NT2/D1 (cell line): ENCODE measurements at regions not wholly inside any gene's neighbourhood (a gene's known extent, or its start where the extent isn't known, plus 50 kb on each side); places are given as distances from the start of the nearest gene placed in this dataset.

Experiments used
- SUZ12 ChIP-seq: IDR thresholded peaks from 2 replicates; pipeline ENCODE4 v1.6.1; 2011; ENCODE audit not compliant: insufficient read length, insufficient read depth; ENCODE audit errors: extremely low read depth
- YY1 ChIP-seq: IDR thresholded peaks from 2 replicates; pipeline ENCODE4 v1.6.1; 2011; ENCODE audit not compliant: insufficient read length, insufficient read depth

DNA sequence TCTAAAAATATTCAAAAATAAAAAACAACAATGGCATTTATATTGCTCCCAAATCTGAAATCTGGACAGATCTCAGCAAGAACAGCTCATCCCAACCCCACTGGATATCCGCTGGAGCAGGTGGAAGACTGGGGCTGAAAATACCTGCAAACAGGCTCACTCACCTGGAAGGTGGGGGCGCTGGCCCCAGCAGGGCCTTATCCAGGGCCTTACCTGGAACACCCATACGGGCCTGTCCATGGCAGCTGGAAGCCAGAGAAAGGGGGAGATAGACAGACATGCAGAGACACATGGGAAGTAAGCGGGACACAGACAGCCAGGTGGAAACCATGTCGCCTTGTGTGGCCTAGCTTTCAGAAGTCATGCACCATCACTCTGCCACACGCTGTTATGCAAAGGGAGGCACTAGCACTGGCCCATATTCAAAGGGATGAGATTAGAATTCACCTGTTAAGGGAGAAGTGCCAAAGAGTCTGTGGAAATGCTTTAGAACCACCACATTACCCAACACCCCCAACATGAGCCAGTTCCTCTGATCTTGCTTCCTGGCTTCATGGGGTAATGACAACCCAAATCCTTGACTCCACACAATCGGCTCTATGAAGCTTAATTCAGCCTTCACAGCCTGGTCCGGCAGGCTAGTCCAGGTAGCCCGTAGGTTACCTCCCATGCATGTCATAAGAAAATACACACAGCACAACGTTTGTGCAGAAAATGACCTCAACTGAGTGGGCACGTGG, 99.0 kb upstream of the CDYL start:
- TF ChIP-seq SUZ12 (no peak), YY1 (no peak)
